Prostate gland (tissue), 2 donors: ENCODE measurements at regions not wholly inside any gene's neighbourhood (a gene's known extent, or its start where the extent isn't known, plus 50 kb on each side); places are given as distances from the start of the nearest gene placed in this dataset.
"Not testable (repeated sequence)": the region's sequence is repeated elsewhere in the genome, so short reads cannot be mapped to it uniquely, and the experiment has no call there.

Source experiments
- DNase-seq: peaks from one replicate; pipeline ENCODE4 v3.0.0-alpha.2; 2019; ENCODE audit warnings: low spot score
- H3K27ac ChIP-seq, 2 donors: fragments of 200-600 bp; sonication (generic); 2 replicates each; pipeline ENCODE4 v1.5.1; 2017 to 2019
- H3K27me3 ChIP-seq: fragments of 200-600 bp; sonication (generic); replicated peaks from 2 replicates; pipeline ENCODE4 v1.5.1; 2019; ENCODE audit not compliant: insufficient read depth
- H3K36me3 ChIP-seq, 2 donors: fragments of 200-600 bp; sonication (generic); 1 replicate in 1 of 2; 2 replicates in 1 of 2; pipeline versions ENCODE4 v1.5.1 to v1.8.1; 2017 to 2019
- H3K4me1 ChIP-seq: fragments of 200-600 bp; sonication (generic); replicated peaks from 2 replicates; pipeline ENCODE4 v1.5.1; 2019
- H3K4me3 ChIP-seq, 2 donors: fragments of 200-600 bp; sonication (generic); 2 replicates each; pipeline ENCODE4 v1.5.1; 2017 to 2019
- H3K9me3 ChIP-seq: fragments of 200-600 bp; sonication (generic); 2 replicates; pipeline ENCODE4 v1.5.1; 2017
- POLR2A ChIP-seq: fragments of 450-650 bp; IDR thresholded peaks from one replicate; pipeline ENCODE4 v1.6.1; 2016; ENCODE audit warnings: antibody characterized with exemption, mild to moderate bottlenecking
- POLR2AphosphoS5 ChIP-seq: sonication (generic); formaldehyde crosslinking; IDR thresholded peaks from one replicate; pipeline ENCODE4 v1.6.1; 2017; ENCODE audit warnings: antibody characterized with exemption
- WGBS: methylation state at CpG from one replicate; pipeline ENCODE4 v1.1.5; 2018; 5-methylcytosine and 5-hydroxymethylcytosine counted together
- intact Hi-C: fragments of 100-400 bp; cut with DNase I; formaldehyde crosslinking; loops from one replicate; pipeline ENCODE4 v1.14.2; 2022
- TF ChIP-seq, protein P1 (sequence below), 4 experiments: fragments of 200-600 bp in 2 of 4; fragments of 450-650 bp in 2 of 4; sonication (generic) in 2 of 4; IDR thresholded peaks; 1 replicate in 3 of 4; 2 replicates in 1 of 4; pipeline ENCODE4 v1.5.1; 2016 to 2019; ENCODE audit warnings: antibody characterized with exemption in 4 of 4, mild to moderate bottlenecking in 2 of 4, moderate library complexity in 2 of 4

DNA sequence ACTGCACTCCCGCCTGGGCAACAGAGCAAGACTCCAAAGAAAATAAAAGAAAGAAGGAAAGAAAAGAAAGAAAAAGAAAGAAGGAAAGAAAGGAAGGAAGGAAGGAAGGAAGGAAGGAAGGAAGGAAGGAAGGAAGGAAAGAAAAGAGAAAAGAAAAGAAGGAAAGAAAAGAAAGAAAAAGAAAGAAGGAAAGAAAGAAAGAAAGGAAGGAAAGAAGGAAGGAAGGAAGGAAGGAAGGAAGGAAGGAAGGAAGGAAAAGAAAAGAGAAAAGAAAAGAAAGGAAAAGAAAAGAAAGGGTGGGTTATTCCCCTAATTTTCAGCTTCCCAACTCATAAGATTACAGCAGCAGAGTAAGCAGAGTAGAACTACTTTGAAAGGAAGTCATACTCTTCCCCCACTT is 64.4 kb downstream of the TMEM200C start:
- H3K4me1 ChIP-seq, H3K36me3 ChIP-seq, intact Hi-C loops, H3K27ac ChIP-seq, DNase-seq, H3K27me3 ChIP-seq, H3K9me3 ChIP-seq, H3K4me3 ChIP-seq: not testable (repeated sequence)
- 90% methylated on average over 1 of the region's 1 CpG for WGBS

DNA sequence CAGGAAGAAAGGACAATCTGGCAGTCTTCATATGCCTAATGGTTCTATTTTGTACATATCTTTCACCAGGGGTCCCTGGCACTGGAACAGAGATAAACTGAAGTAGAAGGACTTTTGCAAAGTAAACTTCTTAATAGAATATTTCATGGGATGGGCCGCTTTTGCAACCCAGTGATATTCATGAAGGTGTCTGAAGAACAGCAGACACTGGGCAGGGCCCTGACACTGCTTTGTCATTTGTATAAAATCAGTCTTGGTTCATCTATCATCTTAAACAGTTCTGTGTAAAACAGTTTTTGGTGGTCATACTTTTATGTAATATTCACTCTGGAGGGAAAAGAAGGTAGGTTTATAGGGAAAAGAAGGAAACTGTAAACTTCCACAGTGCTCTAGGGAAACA is 66.4 kb downstream of the TMEM200C start:
- whole genome bisulfite sequencing = 97% methylated on average over 1 of the region's 1 CpG

DNA sequence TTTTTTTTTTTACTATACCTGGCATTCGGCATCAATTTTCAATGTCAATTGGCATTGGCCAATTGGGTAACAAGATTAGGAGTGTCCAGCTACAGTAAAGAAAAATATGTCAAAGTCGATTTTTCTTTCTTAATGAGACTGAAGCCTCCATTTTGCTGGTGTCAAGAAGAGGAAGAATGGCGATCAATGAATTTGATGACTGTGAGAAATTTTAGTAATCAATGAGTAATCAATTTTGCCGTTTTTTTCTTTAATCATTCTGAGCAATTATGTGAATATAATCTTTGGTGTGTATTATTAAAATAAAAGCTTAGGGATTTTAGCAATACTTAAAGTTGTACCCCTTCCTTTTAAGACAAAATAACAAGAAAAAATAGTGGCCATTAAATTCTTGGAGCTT is 69.7 kb downstream of the TMEM200C start:
- Histone ChIP-seq H3K36me3 (no peaks in the 10 kb centered on the region), H3K4me3 (no peak overlapping the region), H3K4me1 (no peaks in the 10 kb centered on the region), H3K9me3 (no peaks in the 10 kb centered on the region), H3K27ac (no peak overlapping the region), H3K27me3 (no peaks in the 10 kb centered on the region)
- intact Hi-C loops = no loop called here
- TF ChIP-seq POLR2A (no peak), POLR2AphosphoS5 (no peak)
- TF ChIP-seq, protein P1, sequence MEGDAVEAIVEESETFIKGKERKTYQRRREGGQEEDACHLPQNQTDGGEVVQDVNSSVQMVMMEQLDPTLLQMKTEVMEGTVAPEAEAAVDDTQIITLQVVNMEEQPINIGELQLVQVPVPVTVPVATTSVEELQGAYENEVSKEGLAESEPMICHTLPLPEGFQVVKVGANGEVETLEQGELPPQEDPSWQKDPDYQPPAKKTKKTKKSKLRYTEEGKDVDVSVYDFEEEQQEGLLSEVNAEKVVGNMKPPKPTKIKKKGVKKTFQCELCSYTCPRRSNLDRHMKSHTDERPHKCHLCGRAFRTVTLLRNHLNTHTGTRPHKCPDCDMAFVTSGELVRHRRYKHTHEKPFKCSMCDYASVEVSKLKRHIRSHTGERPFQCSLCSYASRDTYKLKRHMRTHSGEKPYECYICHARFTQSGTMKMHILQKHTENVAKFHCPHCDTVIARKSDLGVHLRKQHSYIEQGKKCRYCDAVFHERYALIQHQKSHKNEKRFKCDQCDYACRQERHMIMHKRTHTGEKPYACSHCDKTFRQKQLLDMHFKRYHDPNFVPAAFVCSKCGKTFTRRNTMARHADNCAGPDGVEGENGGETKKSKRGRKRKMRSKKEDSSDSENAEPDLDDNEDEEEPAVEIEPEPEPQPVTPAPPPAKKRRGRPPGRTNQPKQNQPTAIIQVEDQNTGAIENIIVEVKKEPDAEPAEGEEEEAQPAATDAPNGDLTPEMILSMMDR (IDR thresholded peaks at IDR 0.05) = no peak
- DNase-seq = no peak
- WGBS = 91% methylated on average over 4 of the region's 4 CpGs

More for the DNA sequence above, 66.4 kb downstream of the TMEM200C start:
- no peak for DNase-seq
- Histone ChIP-seq H3K9me3 (no peaks in the 10 kb centered on the region), H3K4me3 (no peak overlapping the region), H3K36me3 (no peaks in the 10 kb centered on the region), H3K27me3 (no peaks in the 10 kb centered on the region), H3K27ac (no peak overlapping the region), H3K4me1 (no peaks in the 10 kb centered on the region)
- intact Hi-C loops = no loop called here
- TF ChIP-seq POLR2A (no peak), POLR2AphosphoS5 (no peak)
- TF ChIP-seq, protein P1 (IDR thresholded peaks at IDR 0.05) = no peak

DNA sequence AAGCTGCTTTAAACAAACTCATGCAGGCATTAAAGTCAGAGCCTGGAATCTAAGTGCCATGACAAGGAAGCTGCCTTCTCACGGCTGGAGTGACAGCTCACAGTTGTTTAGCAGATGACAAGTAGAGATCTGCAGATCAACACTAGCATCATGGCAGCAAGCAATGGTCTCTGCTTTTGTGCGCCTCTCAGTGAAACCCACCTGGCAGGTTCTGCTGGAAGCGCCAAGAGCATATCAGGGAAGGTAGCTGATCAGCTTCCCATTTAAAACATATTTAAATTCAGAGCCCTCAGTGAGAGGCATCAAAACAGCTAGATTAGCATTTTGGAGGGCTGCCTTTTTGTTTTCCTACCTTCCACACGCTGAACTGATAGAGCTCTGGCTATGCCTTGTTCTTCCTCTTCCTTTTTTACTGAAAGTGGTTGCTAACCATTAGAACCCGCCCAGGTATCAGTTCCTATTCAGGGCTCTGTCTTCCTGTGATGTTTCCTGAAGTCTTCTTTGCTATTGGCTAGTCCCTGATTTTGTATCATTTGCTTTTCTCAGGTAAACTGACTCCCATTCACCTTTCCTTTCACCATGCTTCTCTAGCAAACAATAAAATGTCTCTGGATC is 70.8 kb downstream of the TMEM200C start:
- no peaks in the 10 kb centered on the region for H3K27me3 ChIP-seq
- H3K4me1 ChIP-seq = no peaks in the 10 kb centered on the region
- no peak for TF ChIP-seq POLR2AphosphoS5
- TF ChIP-seq, protein P1 (IDR thresholded peaks at IDR 0.05) = no peak
- no peak for TF ChIP-seq POLR2A
- H3K36me3 ChIP-seq = no peaks in the 10 kb centered on the region
- 32% methylated on average over 5 of the region's 5 CpGs for WGBS
- no peak for DNase-seq
- H3K4me3 ChIP-seq = no peak overlapping the region
- no peak overlapping the region for H3K27ac ChIP-seq
- intact Hi-C loops = no loop called here
- H3K9me3 ChIP-seq = no peaks in the 10 kb centered on the region

DNA sequence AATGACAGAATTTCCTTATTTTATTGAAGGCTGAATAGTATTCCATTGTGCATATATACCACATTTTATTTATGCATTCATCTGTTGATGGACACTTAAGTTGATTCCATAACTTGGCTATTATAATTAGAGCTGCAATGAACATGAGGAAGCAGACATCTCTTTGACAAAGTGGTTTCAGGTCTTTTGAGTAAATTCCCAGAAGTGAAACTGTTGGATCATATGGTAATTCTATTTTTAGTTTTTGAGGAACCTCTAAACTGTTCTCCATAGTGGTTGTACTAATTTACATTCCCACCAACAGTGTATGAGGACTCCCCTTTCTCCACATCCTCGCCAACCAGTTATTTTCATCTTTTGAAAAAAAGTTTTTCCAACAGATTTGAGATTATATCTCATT is 77.5 kb downstream of the TMEM200C start:
- no peak overlapping the region for H3K4me3 ChIP-seq
- WGBS = 63% methylated on average over 1 of the region's 1 CpG
- no peaks in the 10 kb centered on the region for H3K9me3 ChIP-seq
- intact Hi-C loops = no loop called here
- H3K4me1 ChIP-seq = no peaks in the 10 kb centered on the region
- TF ChIP-seq POLR2A = no peak
- TF ChIP-seq POLR2AphosphoS5 = no peak
- TF ChIP-seq, protein P1 (IDR thresholded peaks at IDR 0.05) = no peak
- DNase-seq = no peak
- no peak overlapping the region for H3K27ac ChIP-seq
- H3K36me3 ChIP-seq = no peaks in the 10 kb centered on the region
- no peaks in the 10 kb centered on the region for H3K27me3 ChIP-seq
